ENCODE measurements at regions not wholly inside any gene's neighbourhood (a gene's known extent, or its start where the extent isn't known, plus 50 kb on each side); places are given as distances from the start of the nearest gene placed in this dataset.
"Not testable (repeated sequence)": the region's sequence is repeated elsewhere in the genome, so short reads cannot be mapped to it uniquely, and the experiment has no call there.

DNA sequence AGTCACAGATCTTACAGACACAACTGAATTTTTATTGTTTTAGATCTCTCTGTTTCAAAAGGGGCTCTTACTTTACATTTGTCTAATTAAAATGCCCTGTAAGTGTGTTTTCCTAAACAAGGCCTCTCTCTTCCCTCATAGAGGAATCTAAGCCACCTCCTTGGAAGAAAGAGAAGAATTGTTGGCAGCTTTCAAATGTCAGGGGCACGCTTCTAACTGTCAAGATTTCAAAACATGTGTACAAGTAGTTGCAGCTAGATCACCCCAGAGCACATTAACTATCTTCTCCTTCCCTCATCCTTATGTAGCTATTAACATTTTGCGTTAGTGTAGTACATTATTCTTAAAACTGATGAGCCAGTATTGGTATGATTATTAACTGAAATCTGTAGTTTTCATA is 266.5 kb upstream of the BOD1L1 start:
- DNase-seq (ENCODE audit: low read depth, low spot score), result no peak

DNA sequence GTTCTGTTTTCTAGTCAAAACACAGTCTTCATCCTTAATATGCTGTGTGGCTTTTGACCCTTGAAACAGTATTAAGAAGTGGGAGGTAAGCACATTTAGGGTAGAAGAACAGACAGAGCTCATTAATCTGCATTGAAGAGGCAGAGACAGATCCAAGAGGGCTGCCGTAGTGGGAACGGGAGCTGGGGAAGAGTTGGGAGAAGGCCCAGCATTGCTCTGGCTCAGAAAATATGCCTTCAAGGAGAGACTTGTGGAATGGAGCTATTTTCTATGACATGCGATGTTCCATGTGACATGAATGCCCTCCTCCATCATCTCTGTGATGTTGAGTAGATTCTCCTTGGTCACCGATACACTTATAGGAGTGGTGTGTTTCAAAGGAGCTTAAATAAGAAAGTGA is 273.3 kb upstream of the BOD1L1 start:
- no peak for DNase-seq (ENCODE audit: low read depth, low spot score)

DNA sequence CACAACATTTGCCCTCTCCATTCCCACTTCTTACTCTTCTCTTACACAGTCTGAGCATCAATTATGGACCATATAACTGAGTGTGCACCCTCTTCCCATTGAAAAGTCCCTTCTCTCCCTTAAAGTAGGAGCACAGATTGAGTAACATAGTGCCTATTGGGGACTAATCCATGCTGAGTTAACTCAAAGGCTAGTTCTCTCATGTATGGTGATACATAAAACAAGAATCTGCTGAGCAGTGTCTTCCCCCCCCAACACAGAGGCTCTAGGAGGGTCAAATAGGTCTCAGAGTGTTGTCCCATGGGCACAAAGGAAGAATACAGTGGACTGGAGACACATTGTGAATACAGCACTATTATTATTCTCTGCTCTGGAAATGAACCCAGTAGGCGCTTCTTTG is 274.6 kb upstream of the BOD1L1 start:
- DNase-seq (ENCODE audit: low read depth, low spot score), result no peak

DNA sequence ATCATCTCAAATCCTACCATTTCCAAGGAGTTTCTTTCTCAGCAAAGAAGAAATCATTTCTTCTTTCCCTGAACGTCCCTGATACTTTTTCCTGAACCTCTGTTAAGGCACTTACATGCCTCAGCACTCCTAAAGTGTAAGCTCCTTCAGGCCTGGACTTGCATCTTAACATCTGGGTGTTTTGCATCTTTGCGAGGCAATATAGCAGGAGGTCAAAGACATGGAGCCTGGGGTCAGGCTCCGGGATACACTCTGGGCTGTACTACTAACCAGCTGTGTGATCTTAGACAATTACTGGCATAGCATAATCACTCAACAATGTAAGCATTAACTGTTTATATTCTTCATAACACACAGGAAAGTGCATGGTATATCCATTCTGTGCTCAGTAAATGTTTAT is 275.5 kb upstream of the BOD1L1 start:
- no peak for DNase-seq (ENCODE audit: low read depth, low spot score)

DNA sequence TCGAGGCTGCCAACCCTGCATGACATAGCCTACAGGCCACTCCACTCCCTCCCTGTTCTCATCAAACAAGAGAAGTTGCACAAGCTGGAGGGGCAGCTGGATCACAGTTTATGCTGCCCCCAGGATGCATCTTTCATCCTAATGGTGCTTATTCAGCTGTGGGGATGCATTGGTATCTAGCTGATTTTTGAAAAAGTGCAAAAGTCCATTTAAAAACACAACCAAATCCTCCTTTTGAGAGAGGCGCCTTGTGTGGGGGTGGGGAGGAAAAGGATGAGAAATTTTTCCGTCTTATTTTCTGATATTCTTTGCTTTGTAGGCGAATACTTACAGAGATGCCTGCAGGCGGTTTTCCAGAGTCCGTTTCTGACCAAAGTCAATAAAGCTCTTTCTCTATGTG is 276.4 kb upstream of the BOD1L1 start:
- DNase-seq (ENCODE audit: low read depth, low spot score), result peak; percentile 92

DNA sequence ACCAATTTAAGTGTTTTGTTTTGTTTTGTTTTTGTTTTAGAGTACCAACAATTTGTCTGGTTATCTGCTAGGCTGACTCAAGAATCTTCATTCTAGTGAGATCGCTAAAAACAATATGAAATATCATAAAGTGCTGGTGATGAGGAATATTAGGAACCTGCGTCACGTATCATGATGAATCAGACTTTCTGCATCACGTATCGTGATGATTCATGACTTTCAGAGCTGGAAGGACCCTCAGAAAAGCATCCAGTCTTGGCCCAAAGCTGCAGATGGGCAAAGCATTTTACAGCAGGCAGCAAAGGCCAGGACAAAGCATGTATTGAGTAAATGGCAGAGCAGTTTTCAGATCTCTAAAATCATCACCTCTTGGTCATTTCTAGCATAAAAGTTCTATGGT is 278.0 kb upstream of the BOD1L1 start:
- peak; percentile 57 for DNase-seq (ENCODE audit: low read depth, low spot score)

DNA sequence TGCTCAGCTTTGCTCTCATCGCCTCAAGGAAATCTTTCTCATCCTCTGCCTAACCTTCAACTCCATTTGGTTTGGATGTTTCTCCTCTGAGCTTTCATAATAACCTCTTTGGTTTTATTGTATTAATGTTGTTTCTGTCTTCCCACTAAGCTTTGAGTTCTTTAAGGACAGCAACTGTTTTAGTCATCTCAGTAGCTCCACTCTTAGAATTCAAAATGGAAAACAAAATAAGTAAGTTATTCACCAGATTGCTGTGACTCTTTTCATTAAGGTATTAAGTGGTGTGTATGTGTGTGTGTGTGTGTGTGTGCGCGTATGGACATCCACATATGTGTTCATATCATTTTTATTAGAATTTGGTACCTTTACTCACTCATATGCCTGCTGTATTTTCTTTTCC is 279.2 kb upstream of the BOD1L1 start:
- DNase-seq (ENCODE audit: low read depth, low spot score), result no peak

DNA sequence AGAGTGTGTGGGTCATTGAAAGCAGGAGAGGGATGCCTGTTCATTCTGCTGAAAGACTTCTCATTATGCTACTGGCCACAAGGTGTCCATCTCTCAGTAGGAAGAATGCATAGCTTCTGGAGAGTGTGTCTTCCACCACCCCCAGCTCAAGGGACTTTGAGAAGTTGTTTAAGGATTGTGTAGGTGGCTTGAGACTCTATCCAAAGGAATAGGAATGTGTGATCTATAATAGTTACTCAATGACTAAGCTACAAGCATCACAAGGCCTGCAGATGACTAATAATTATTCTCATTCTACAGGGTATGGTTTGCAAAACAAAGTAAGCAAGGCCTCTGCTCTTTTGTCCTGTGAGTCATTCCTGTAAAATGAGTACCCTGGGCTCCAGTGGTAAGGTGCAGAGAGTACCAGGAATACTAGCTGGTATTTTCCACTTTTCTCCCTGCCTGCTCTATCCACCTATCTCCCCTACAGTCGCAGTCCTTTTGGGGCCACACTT is 279.8 kb upstream of the BOD1L1 start:
- DNase-seq (ENCODE audit: low read depth, low spot score), result peak; percentile 88

DNA sequence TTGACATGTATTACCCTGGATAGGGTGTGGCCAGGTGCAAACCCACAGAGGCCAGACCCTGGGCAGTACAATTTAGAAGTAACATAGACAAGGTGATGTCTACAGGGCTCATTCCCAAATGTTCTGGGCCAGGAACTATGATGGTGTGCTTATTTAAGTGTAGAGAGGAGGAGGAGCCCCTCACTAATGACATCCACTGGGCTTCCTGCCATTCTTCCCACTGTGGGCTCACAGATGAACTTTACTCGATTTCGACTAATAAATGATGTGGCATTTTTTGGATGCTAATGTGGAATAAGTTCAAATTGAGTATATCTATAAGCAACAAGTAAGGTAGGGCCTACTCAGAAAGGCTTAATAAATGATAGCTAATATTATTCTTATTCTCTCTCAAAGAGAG is 280.9 kb upstream of the BOD1L1 start:
- DNase-seq (ENCODE audit: low read depth, low spot score), result no peak

DNA sequence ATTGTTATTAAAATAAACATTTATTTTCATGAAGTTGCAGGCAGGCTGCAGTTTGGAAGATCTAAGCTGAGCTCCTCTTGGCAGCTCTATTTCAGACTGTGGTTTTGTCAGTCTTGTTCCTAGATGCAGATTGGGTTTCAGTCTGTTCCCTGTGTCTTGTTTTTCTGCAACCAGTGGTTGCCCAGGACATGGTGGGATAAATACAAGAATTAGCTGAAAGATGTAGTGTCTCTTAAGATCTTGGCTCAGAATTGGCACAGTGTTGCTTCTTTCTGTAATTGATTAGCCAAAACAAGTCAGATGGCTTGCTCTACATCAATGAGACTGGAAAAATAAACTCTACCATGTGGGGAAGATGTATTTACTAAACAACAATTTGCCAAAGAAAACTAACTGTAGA is 283.0 kb upstream of the BOD1L1 start:
- no peak for DNase-seq (ENCODE audit: low read depth, low spot score)

DNA sequence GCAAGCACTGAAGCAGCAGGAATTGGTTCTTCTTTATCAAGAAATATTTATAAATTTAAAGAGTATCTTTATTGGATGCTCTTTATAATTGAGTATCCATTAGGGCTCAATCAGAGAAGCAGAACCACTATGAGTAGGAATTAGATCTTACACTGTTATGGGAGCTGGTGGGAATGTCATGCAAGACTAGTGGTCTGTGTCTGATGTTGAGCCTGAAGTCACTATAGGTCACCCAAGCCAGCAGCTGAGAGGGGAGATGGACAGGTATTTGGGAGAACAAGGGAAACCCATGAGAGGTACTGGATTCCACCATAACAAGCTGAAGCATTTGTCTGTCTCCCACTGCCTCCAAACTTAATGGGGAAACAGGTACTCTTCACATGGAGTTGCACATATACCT is 283.7 kb upstream of the BOD1L1 start:
- no peak for DNase-seq (ENCODE audit: low read depth, low spot score)

DNA sequence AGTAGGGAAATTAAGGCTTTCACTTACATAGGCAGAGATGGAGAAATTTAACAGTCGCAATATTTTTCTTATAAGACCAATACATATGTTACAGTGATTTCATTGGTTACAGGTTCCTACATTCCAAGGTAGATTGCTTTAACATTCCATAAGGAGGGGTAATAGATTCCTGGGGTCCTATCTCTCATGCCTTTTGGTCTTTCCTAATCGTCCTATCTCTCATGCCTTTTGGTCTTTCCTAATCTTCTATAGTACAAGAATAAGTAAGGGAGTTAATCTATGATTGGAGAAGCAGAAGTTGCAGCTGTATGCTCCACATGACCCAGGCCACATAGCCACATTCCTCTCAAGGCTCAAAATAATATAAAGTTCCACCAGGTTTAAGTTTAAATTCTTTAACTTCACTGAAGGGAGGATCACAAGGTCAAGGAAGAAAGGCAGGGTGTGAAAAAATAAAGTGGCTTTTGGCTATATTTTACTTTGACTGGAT is 285.0 kb upstream of the BOD1L1 start:
- no peak for DNase-seq (ENCODE audit: low read depth, low spot score)

DNA sequence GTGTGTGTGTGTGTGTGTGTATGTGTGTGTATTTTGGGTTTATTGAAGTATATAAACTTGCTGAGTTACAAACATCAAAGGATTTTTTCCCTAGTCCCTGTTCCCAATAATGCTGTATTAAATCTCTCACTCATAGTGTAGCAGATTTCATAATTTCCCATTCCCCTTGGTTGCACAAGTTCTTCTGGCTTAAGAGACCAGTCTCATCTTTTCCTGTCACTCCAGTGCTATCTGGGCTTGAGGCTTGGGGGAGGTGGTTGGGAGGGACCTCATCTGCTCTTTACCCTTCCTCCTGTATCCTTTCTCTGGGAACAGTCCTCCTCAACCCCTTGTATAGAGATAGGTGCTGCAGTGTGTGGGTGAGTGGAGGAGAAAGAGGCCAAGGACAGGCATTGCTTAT is 285.4 kb upstream of the BOD1L1 start:
- DNase-seq (ENCODE audit: low read depth, low spot score), result no peak

DNA sequence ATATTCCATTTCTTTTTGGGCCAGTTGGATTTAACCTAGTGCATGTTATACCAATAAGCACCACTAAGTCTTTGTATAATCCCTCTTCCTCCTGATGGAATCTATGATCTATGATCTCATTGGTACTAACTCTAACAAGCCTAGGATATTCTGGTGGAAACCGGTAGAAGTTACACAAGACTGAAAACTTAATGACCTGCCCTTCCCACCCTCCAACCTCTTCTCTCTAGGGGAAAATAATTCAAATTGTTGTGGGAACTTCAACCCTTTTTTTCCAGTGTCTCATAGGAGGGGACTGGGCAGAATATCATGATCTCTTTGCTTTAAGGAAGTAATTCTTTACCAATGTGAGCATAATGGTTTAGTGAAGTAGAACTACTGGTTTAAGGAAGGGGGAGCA is 289.5 kb upstream of the BOD1L1 start:
- no peak for DNase-seq (ENCODE audit: low read depth, low spot score)

DNA sequence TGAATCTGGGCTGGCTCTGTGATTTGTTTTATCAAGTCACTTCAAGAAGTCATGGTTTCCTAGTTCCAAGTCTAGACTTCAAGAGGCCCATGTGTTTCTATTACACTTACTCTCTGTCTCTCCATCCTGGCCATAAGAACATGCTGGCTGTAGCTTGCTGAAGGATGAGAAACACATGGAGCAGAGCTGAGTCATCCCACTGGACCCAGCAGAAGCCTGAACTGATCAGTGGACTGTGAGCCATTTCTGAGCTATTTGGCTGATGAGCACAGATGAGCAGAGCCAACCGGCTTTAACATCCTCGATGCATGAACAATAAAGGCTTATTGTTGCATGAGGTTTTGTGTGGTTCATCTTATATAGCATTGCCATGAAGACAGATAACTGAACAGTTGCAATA is 290.6 kb upstream of the BOD1L1 start:
- DNase-seq (ENCODE audit: low read depth, low spot score), result peak; percentile 77

DNA sequence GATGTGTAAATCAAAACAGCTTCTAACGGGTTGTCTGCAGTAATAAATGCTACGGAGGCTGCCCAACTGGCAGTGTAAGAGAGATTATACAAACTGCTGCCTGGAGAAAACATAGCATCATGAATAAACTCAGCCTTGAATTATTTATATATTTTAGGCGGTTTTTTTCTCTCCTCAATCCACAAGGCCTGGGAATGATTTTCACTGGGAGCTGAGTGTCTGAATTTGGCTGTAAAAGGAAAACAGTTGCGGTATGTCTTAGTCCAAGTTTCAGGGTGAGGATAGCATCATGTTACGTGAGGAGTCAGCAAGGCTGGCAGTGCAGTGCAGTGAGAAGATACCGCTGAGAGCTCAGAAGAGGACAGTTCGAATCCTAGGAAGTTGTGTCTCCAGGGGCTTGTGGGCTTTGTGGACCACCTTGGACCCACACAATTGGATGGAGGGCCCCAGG is 291.5 kb upstream of the BOD1L1 start:
- peak; percentile 79 for DNase-seq (ENCODE audit: low read depth, low spot score)

DNA sequence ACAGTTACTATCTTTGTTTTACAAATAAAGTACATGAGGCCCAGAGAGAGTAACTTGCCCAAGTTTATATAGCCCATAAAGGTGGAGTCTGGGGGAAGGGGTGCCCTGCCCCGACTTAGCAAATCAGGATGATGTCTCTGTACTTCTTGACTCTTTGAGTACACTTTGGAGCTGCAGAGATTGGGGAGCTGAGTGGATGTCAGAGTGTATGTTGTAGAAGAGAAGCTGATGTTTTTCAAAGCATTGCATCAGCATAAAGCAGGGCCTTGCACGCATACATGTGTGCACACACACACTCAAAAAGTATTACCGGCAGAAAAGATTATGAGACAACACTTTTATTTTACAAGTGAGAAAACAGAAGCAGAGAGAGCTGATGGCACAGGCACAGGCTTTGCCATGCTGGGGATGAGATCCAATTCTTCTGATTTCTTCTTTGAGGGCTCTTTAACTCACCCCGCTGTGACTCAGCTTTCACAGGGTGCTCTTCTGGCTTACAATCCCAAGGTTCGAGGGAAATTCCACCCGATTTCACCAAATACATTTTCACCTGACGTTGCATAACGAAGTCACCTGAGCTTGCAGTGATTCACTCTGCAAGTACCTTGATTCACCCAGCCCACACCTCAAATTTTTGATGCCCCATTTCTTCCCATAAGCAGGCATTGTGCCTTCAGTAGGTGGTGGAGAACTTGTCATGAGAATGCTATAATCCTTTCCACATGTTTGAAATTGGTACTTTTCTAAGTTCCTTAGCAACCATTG is 292.8 kb upstream of the BOD1L1 start:
- DNase-seq (ENCODE audit: low read depth, low spot score), result no peak

DNA sequence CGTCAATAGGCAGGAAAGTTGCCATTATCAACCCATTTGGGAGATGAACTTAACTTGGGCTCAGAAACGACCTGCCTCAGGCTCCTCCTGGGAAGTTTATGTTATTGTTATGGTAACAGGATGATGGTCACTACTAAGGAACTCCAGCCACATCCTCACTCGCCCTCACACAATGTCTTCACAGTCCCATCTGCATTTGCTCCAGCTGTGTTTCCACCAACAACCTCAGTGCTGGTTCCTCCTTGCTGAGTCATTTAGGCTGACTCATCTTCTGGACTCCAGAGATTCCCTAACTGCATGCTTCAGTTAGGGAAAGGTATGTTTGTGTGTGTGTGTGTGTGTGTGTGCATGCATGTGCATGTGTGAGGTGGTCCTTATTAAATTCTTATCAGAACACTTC is 293.4 kb upstream of the BOD1L1 start:
- peak; percentile 92 for DNase-seq (ENCODE audit: low read depth, low spot score)

DNA sequence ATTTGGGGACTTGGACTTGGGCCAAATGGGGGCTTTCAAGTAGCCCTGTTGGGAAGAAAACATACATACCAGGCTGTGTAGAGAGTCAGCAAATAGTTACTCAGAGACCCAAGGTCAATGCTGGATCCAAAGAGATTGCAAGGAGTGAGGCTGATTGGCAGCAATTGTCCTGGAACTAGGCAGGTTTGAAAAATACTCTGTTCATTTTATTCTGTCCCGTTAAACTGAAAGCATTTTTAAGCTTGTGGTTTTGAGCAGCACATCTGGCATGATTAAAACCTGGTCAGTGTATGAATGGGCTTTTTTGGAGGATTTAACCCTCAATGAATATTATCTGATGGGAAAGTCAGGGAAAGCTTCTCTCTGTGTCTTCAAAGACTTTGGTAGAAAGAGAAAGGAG is 294.3 kb upstream of the BOD1L1 start:
- DNase-seq (ENCODE audit: low read depth, low spot score), result no peak

DNA sequence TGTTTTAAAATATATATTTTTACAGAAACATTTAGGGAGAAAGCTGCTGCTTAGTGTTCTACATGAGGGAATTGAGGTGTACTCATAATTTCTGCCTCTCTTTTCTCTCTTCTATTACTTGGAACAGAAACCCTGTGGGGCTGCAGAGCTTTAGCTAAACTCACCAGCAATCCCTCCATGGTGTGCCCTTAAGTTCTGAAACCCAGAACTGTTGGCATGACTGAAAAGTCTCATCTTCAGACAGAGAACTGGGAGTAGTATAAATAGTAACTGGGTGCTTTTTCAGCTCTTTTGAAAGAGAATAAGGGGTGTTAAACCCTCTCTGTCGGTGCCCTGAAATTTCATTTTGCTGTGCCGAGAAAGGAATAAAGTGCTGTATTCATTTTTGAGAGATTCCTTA is 294.9 kb upstream of the BOD1L1 start:
- no peak for DNase-seq (ENCODE audit: low read depth, low spot score)

DNA sequence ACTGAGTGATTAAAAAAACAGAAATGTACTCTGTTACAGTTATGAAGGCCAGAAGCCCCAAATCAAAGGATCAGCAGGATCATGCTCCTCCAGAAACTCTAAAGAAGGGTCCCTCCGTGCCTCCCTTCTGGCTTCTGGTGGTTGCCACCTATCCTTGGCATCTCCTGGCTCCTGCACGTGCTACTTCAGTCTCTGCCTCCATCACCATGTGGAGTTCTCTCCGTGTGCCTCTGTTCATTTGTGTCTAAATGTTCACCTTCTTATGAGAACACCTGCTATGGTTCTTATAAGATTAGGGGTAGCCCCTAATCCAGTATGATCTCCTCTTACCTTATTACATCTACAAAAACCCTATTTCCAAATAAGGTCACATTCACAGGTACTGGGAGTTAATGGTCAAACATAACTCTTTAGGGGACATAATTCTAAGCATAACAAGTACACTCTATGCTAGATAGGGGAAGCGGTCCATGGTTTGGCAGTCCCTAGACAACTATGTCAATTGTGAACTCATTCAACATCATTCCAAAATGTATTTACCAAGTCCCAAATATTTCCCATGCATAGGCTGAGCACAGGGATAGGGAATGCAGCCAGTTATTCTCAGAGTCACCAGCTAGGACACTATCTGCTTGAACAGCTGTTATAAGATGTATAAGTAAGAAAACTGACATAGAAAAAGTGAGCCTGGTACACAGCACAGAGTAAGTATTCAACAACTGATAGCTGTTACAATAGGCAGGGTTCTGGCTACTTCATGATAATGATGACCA is 295.5 kb upstream of the BOD1L1 start:
- DNase-seq (ENCODE audit: low read depth, low spot score), result no peak

DNA sequence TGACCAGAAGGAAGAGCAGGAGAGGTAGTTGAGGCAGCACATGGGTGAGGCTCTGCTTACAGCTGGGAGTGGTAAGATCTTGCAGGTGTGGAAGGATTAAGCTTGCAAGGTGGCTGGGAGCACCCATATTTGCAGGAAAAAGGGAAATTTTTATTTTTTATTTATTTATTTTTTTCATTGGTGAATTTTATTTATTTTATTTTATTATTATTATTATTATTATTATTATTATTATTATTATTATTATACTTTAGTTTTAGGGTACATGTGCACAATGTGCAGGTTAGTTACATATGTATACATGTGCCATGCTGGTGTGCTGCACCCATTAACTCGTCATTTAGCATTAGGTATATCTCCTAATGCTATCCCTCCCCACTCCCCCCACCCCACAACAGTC is 297.4 kb upstream of the BOD1L1 start:
- not testable (repeated sequence) for DNase-seq (ENCODE audit: low read depth, low spot score)

DNA sequence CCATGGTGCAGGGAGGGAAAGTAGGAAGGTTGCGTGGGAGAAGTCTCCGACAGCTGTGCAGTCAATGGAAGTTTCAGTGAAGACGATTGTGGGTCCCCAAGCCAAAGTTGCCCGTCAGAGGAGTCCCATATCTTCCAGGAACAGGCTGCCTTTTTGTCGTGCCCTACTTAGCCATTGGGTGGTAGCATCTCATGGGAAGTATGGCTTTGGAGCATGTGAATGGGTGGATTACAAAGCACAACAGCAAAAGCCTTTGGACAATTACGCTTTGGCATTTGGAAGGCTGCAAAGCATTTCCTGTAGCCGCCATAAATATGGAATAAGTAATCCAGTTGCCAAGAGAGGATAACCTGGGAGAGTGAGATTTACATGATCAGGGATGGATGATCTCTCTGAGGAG is 300.7 kb upstream of the BOD1L1 start:
- no peak for DNase-seq (ENCODE audit: low read depth, low spot score)
